ENCODE measurements at regions not wholly inside any gene's neighbourhood (a gene's known extent, or its start where the extent isn't known, plus 50 kb on each side); places are given as distances from the start of the nearest gene placed in this dataset.
"Not testable (repeated sequence)": the region's sequence is repeated elsewhere in the genome, so short reads cannot be mapped to it uniquely, and the experiment has no call there.

GRCh38 chr5:144035046-144035740 is 135.3 kb downstream of the YIPF5 start:
- Mint-ChIP-seq H3K27me3 (no peaks in the 10 kb centered on the region), H3K9me3 (ENCODE audit: low read depth) (peaks cover 3% of the 10 kb centered on the region), H3K4me3 (ENCODE audit: low read depth) (no peak overlapping the region), H3K4me1 (ENCODE audit: low read depth) (peaks cover 1% of the 10 kb centered on the region), H3K36me3 (ENCODE audit: insufficient read depth) (no peaks in the 10 kb centered on the region), H3K27ac (no peak overlapping the region)
- TF ChIP-seq CTCF (IDR thresholded peaks at IDR 0.05; ENCODE audit: unreplicated experiment), result no peak
- no peak for DNase-seq (ENCODE audit: low spot score, unreplicated experiment)

- H3K4me1 Mint-ChIP-seq (ENCODE audit: low read depth), result peaks cover 1% of the 10 kb centered on the region
- no peak for TF ChIP-seq CTCF (IDR thresholded peaks at IDR 0.05; ENCODE audit: unreplicated experiment)
- peaks cover 3% of the 10 kb centered on the region for H3K9me3 Mint-ChIP-seq (ENCODE audit: low read depth)
- no peak overlapping the region for H3K27ac Mint-ChIP-seq
- H3K36me3 Mint-ChIP-seq (ENCODE audit: insufficient read depth), result no peaks in the 10 kb centered on the region
- no peak overlapping the region for H3K4me3 Mint-ChIP-seq (ENCODE audit: low read depth)
- no peak for DNase-seq (ENCODE audit: low spot score, unreplicated experiment)
- peaks cover 3% of the 10 kb centered on the region for H3K27me3 Mint-ChIP-seq
Observed at GRCh38 chr5:144036476-144036875, 134.0 kb downstream of the YIPF5 start.

- peaks cover 1% of the 10 kb centered on the region for H3K4me1 Mint-ChIP-seq (ENCODE audit: low read depth)
- no peak for TF ChIP-seq CTCF (IDR thresholded peaks at IDR 0.05; ENCODE audit: unreplicated experiment)
- peaks cover 7% of the 10 kb centered on the region for H3K27me3 Mint-ChIP-seq
- no peak for DNase-seq (ENCODE audit: low spot score, unreplicated experiment)
- H3K4me3 Mint-ChIP-seq (ENCODE audit: low read depth), result no peak overlapping the region
- peaks cover 3% of the 10 kb centered on the region for H3K9me3 Mint-ChIP-seq (ENCODE audit: low read depth)
- no peaks in the 10 kb centered on the region for H3K36me3 Mint-ChIP-seq (ENCODE audit: insufficient read depth)
- H3K27ac Mint-ChIP-seq, result no peak overlapping the region
Observed at GRCh38 chr5:144040615-144041305, 129.7 kb downstream of the YIPF5 start.

GRCh38 chr5:144042156-144042555 is 128.3 kb downstream of the YIPF5 start:
- H3K4me1 Mint-ChIP-seq (ENCODE audit: low read depth), result no peaks in the 10 kb centered on the region
- peaks cover 7% of the 10 kb centered on the region for H3K27me3 Mint-ChIP-seq
- no peaks in the 10 kb centered on the region for H3K36me3 Mint-ChIP-seq (ENCODE audit: insufficient read depth)
- H3K9me3 Mint-ChIP-seq (ENCODE audit: low read depth), result no peaks in the 10 kb centered on the region
- DNase-seq (ENCODE audit: low spot score, unreplicated experiment), result no peak
- no peak overlapping the region for H3K4me3 Mint-ChIP-seq (ENCODE audit: low read depth)
- no peak for TF ChIP-seq CTCF (IDR thresholded peaks at IDR 0.05; ENCODE audit: unreplicated experiment)
- no peak overlapping the region for H3K27ac Mint-ChIP-seq

GRCh38 chr5:144048259-144048856 is 122.1 kb downstream of the YIPF5 start:
- no peak overlapping the region for H3K27ac Mint-ChIP-seq
- no peak for DNase-seq (ENCODE audit: low spot score, unreplicated experiment)
- H3K27me3 Mint-ChIP-seq, result peaks cover 6% of the 10 kb centered on the region
- H3K9me3 Mint-ChIP-seq (ENCODE audit: low read depth), result no peaks in the 10 kb centered on the region
- TF ChIP-seq CTCF (IDR thresholded peaks at IDR 0.05; ENCODE audit: unreplicated experiment), result no peak
- H3K36me3 Mint-ChIP-seq (ENCODE audit: insufficient read depth), result no peaks in the 10 kb centered on the region
- H3K4me3 Mint-ChIP-seq (ENCODE audit: low read depth), result no peak overlapping the region
- H3K4me1 Mint-ChIP-seq (ENCODE audit: low read depth), result no peaks in the 10 kb centered on the region

GRCh38 chr5:144055391-144055790 is 115.1 kb downstream of the YIPF5 start:
- peaks cover 31% of the 10 kb centered on the region for H3K9me3 Mint-ChIP-seq (ENCODE audit: low read depth)
- not testable (repeated sequence) for H3K27me3 Mint-ChIP-seq; DNase-seq (ENCODE audit: low spot score, unreplicated experiment); H3K4me1 Mint-ChIP-seq (ENCODE audit: low read depth); H3K4me3 Mint-ChIP-seq (ENCODE audit: low read depth); H3K36me3 Mint-ChIP-seq (ENCODE audit: insufficient read depth); H3K27ac Mint-ChIP-seq

- H3K36me3 Mint-ChIP-seq (ENCODE audit: insufficient read depth); DNase-seq (ENCODE audit: low spot score, unreplicated experiment); H3K4me1 Mint-ChIP-seq (ENCODE audit: low read depth); H3K27ac Mint-ChIP-seq; H3K27me3 Mint-ChIP-seq; H3K4me3 Mint-ChIP-seq (ENCODE audit: low read depth): not testable (repeated sequence)
- peaks cover 28% of the 10 kb centered on the region for H3K9me3 Mint-ChIP-seq (ENCODE audit: low read depth)
Observed at GRCh38 chr5:144060091-144060490, 110.4 kb downstream of the YIPF5 start.

All from progenitor cell of endocrine pancreas (in vitro differentiated cells).